Activated gamma-delta T cell treated with anti-CD3 and anti-CD28 coated beads, Interleukin-2, amount 50 U/mL, for 16 hours (primary cell): ENCODE measurements at regions not wholly inside any gene's neighbourhood (a gene's known extent, or its start where the extent isn't known, plus 50 kb on each side); places are given as distances from the start of the nearest gene placed in this dataset.
"Not testable (repeated sequence)": the region's sequence is repeated elsewhere in the genome, so short reads cannot be mapped to it uniquely, and the experiment has no call there.

Source experiments
- DNase-seq: peaks from one replicate; pipeline ENCODE4 v3.0.0-alpha.2; 2020; ENCODE audit warnings: low read depth

DNA sequence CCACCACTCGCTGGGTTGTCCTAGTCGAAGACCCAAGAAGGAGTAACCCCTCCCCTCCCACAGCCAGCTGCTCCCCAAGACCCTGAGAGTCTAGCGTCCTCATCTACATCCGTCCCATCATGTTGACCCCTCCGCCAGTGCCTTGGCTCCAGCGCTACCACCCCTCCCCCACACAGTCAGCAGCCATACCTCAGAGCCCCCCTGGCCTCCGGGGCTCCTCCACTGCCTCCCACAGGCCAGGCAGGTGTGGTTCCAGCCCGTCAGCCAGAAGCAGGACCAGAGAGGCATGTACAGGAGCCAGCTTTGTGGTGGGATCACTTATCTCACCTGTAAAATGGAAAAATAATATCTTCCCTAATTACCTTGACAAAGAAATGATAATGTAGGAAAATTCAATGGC is 51.5 kb upstream of the PHF21B start:
- no peak for DNase-seq

DNA sequence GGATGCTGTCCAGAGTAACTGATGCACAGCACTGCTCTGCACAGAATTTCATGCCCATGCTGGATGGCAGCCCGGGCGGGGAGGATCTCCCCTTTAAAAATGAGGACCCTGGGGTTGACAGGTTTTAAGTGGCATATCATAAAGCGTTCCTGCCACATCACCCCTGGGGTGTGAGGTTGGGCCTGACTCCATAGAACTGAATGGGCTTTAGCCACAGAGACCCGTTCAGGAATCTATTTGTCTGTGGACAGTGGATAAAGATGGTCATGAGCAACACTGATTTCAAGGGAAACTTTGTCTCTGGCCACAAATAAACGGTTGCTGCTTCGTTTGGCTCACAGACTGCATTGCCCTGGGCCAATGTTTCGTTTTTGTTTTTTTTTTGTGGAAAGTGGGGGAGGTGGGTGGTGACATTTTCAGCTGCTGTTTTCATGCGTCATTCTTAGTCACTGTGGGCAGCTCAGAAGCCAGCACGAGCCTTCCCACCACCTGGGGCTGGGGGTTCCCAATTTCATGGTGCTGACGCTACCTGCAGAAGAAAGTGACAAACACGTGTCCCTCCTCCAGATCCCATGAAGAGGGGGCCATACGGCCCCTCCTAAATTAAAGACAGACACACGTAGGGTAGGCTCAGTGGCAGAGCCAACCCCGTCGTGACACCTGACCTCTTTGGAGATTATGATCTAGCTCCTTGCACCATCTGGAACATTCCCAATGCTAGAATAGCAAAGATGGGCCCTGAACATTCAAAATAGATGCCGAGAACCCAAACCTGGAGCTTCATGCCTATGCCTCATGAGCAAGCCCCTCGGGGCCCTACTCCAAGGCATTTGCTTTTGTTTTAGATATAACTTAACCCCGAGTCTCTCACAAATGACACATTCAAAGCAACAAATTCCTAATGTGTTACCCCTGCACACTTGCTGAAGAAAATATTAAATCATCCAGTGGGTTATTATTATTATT is 54.8 kb upstream of the PHF21B start:
- peak; percentile 21 for DNase-seq

DNA sequence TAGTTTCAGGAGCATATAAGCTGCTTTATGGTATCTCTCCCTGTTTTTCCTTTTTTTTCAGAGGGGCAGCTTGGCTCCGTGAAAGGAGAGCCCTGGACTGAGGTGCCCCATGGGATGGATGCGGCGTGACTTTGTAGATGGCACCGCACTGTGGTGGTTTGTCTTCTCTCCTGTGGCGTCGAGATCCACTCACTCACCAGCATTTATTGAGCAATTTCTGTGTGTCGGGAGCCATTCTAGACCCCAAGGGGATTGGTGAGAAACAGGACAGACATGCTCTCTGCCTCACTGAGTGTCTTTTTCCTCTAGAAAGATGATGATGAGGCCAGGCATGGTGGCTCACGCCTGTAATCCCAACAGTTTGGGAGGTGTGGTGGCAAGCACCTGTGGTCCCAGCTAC is 55.9 kb upstream of the PHF21B start:
- DNase-seq, result no peak

DNA sequence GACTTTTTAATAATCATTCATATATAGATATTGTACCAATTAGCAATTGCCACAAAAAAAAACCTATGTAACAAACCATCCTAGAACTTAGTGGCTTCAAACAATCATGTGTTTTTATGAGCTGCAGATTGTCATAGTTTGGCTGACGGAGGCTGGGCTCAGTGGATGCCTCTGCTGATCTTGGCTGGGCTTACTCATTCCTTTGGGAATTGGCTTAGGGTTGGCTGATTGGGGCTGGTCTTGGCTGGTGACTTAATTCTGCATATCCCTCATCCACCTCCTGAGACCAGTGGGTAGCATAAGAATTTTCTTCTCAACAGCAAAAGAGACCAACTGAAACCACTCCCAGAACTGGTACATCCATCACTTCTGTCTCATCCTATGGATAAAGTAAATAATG is 57.9 kb upstream of the PHF21B start:
- DNase-seq, result no peak

DNA sequence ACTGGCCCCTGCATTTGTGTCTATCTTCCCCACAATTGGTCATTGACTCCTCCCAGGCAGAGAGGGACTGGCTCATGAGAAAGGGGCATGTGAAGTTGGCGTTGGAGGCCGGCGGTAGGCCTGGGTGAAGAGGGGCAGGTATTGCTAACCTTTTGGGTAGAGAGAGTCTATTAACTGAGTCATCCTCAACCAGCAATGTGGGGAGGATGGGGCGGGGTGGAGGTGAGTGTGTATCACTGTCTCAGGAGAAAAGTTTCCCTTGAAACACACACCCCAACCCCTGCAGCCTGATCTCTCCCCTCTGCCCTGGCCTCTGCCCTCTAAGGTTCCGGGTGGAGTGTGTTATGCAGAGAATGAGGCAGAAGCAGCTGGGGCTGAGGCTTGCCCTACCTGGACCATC is 60.1 kb upstream of the PHF21B start:
- DNase-seq, result no peak

DNA sequence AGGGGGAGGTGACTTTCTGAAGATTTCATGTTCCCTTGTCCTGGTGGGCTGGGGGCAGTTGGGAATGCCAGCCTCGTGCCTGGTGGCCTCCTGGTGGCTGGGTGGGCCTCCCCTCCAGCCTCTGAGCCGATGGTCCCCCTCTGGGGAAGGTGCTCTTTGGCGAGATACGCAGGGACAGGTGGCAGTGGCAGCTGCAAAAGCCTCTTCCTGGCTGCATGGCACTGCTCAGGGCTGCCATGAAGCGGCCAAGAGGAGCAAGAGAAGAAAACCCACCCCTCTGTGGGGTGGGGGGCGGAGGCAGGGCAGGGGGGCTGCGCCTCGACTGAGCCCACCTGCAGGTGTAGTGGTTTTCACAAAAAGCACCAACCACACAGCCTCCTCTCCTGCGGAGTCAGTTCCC is 61.8 kb upstream of the PHF21B start:
- no peak for DNase-seq

DNA sequence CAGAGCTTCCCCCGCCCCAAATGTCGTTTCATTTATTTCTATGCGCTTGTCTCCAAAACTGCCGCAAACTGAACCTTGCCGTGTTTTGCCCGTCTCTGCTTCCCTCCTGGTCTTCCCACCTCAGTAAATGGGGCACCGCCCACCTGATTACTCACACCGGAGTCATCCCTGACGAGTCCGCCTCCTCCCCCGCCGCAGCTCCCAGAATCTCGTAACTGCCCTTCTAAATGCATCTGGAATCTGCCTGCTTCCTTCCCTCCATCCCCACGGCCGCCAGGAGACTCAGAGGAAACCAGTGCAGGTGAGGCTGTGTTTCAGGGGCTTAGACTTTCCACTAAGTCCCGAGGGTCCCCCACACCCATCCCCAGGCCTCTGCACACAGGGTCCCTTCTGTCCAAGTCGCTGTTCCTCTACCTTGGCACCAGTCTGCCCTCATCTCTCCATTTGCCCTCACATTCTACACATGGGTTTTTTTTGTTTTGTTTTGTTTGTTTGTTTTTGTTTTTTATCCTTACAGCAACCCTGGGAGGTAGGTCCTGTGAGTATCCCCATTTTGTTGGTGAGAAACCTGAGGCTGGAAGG is 62.6 kb upstream of the PHF21B start:
- DNase-seq, result no peak

DNA sequence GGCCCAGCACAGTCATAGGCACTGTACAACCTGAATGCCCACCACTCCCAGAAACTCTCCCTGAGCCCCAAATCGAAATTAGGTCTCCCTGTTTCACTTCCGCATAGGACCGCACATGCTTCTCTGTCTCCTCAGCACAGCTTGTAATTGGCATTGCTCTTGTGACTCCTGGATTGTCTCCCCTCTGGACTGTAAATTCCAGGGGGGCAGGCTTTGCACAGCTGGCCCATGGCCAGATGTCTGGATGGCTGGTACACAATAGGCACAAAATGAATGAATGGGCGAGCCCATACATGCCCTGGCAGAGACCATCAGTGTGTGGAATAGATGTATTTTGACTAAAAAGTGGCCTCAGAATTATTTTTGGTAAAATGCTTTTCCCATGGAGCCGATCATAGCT is 63.3 kb upstream of the PHF21B start:
- no peak for DNase-seq

DNA sequence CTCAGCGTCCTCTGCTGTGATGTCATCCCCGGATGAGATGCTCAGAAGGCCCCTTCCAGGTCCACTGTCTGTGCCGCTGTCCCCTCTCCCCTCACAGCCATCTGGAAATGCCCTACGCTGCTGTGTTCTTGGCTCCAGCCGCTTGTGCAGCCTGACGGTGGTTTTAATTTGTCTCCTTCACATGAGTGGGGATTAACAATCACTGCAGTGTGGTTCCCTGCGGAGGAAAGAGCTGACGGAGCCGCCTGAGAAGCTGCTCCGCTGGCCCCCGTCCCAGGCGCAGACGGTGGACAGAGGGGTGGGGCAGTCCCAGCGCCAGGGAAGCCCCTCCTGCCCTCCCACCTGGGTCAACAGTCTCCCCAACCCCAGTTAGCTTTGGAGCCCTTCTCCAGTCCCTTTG is 67.5 kb upstream of the PHF21B start:
- no peak for DNase-seq

DNA sequence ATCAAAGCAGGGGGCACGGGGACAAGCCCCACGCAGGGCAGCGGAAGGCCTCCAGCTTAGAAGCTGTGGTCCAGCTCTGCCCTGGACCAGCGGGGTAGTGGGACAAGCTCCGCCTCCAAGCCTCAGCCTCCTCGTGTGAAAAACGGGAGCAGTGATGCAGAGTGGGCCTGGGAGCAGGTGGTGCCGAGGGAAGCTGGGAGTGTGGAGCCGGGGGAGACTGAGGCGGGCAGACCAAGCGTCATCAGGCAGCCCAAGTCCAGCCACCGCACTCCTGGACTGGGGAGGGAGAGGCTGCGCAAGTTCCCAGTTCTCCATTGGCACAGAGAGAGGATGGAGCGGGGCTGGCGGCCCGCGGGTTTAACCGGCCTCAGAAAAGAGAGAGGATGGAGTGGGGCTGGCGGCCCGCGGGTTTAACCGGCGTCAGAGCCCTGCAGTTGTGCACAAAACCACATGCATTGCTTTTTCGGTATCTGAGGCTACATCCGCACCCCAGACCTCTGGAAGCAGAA is 68.1 kb upstream of the PHF21B start:
- no peak for DNase-seq

DNA sequence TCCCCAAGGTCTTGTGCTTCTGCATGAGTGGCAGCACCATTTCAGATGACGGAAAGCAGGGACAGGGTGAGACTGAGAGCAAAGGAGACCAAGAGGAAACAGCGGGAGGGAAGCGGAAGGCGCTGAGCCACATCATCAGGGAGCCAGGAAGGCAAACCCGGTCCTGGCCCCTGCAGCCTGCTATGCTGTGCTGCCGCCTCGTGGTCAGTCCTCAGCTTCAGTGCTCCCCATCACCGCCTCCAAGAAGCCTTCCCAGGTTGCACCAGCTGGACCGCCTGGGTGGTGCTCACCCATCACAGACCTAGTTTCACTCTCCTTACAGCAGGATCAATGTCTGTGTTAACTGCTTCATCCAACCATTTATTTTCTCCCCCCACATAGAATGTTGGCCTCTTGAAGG is 73.0 kb upstream of the PHF21B start:
- DNase-seq, result no peak

DNA sequence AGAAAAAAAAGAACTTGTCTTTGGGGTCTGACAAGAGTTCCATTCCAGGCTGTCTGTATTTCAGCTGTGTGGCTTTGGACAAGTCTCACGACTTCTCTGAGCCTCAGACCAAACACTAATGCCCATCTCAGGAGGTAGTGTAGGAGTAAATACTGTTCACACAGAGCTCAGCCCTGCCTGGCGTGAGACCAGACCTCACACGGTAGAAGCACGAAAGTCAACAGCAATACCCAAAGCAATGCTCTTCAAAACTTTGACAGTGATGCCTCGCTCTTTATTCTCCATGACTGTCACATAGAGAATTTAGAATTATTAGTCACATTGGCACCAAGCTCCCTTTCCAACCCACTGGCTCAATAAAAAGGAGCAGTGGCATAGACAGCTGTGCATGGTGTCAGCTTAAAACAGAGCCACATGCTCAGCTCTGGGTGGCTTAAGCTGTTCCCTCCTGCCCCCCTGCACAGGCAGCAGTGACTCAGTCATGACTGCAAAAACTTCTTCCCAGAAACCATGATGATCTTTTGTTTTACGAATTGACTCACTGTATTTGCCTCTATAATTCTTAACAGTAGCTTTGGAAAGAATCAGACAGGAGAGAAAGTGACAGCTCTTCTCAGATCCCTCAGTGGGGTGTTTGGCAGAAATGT is 74.0 kb upstream of the PHF21B start:
- DNase-seq, result no peak

DNA sequence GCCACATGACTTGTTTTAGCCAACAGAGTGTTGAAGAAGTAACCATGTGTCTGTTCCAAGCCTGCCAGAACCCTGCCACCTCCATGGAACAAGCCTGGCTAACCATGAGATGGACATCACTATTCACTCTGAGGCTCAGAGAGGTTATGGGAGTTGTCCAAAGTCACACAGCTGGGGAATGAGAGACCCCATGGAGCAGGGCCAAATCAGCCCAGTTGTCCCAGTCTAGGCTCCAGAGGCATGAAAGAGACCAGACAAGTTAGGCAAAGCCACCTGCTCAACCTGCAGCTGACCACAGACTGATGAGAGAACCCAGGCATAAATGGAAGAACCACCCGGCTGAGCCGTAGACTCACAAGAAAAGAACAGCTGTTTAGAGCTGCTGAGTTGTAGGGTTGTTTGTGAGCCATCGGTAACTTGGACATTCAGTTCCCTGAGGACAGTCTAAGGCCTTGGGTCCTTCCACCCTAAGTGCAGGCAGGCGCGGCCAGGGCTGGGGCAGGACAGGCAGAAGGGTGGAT is 74.7 kb upstream of the PHF21B start:
- DNase-seq, result no peak

DNA sequence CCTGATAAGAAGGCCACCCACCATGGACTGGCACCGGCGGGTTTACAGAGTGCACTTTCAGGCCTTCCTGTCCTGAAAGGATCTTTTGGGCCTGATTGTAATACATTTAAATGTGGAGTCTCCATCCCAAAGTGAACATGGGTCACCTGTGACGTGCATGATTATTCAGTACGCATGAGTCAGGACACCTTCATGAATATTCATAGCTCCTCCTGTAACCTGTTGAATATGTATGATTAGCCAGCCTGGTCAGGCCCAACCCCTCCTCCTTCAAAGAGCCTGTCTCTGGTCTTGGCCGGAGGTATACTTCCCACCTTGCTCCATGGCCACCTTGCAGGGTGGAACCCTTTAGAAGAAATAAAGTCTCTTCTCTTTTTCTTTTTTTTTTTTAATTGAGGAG is 75.9 kb upstream of the NUP50 start:
- DNase-seq, result no peak

DNA sequence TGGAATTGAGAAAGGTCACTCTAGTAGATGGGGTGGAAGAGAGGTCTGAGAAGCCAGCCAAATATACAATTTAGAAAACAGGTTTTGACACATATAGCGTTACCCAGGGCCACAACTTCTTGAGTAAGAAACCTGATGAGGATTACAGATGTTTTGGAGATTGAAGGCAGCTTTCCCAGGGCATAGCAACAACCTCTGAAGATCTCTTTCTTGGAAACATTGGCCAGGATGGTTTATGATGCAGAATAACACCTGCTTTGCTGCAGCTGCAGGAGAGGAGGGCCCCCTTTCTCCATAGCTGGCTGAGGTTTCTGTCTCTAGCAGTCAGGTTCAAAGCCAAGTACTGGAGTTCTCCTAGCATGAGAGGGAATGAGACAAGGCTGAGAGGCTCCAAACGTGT is 75.1 kb upstream of the NUP50 start:
- no peak for DNase-seq

DNA sequence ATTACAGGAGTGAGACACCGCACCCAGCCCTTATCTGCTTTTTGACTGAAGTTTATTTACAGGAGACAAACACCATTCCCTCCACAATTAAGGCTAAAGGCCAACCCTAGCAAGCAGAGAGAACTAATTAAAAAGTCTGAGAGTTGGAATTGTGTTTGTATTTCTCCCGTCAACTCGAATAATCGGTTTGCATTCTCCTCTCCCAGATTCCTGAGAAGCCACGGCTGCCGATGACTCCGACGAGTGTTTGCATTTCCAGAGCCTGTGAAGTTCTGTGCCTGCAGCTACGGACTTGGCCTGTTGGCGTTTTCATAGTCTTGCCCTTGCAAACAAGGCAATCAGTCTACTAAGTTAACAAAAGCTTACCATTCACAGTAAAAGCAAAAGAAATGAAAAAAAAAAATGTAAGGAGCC is 73.2 kb upstream of the NUP50 start:
- DNase-seq, result no peak

DNA sequence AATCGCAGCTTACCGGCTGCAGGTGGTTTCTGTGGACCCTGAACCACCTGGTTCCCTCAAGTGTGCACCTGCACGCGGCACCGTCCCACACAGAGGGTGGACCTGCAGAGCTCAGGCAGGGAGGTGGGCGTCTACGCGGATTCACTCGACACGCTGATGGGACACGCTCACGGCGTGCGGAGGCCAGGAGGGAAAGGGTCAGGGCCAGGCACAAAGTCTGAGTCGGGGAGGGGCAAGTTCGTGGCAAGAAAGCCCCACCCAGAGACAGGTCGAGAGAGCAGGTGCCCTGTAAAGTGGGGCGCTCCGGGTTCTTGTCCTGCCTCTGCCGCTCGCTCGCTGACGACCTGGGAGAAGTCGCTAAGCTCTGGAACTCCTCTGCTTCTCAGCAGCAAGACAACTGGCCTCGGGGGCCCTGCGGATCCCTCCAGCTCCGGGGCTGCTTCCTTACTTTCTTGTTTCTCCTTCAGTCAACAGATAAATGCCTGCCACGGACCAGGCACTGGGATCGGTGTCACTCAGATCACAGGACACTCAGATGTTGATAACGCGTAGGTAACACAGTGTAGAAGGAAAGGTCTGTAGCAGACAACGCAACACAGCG is 72.4 kb upstream of the NUP50 start:
- no peak for DNase-seq

DNA sequence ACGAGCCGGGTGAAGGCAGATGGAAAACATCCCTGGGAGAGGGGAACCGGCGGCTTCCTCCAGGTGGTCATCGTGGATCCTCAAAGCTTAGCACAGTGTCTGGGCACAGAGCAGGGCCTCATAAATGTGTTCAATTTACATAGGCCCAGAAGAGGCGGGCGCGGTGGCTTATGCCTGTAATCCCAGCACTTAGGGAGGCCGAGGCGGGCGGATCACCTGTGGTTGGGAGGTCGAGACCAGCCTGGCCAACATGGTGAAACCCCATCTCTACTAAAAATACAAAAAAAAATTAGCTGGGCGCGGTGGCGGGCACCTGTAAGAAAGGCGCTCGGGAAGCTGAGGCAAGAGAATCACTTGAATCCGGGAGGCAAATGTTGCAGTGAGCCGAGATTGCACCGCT is 71.8 kb upstream of the NUP50 start:
- not testable (repeated sequence) for DNase-seq

DNA sequence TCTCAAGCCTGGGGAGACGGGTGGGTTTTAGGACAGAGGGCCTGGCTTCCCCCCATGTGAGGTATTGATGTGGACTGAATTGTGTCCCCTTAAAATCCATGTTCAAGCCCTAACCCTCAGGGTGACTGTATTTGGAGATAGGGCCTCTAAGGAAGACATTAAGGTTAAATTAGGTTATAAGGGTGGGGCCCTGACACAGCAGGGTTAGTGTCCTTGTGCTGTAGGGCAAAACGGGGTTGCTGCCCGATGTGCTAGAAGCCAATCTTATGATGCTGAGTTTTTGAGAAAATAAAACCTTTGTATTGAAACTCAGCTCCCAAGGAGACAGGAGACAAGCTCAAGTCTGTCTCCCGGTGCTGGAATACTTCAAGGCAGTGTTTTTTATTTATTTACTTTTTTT is 71.1 kb upstream of the NUP50 start:
- no peak for DNase-seq

DNA sequence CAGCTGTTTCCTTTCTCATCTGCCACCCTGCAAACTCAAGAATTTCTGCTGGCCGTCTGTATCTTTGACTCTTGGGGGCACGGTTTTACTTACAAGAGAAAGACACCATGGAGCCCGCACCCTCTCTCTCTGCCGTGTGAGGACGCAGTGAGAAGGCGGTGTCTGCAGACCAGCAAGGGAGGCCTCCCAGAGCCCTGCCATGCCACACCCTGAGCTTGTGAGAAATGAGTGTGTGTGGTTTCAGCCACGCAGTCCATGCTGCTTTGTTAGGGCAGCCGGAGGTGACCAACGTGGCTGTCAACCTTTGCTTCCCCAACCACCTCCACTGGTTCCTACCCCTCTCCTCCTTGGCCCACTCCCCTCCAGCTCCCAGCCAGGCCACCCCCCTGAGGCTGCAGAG is 70.1 kb upstream of the NUP50 start:
- DNase-seq, result no peak

DNA sequence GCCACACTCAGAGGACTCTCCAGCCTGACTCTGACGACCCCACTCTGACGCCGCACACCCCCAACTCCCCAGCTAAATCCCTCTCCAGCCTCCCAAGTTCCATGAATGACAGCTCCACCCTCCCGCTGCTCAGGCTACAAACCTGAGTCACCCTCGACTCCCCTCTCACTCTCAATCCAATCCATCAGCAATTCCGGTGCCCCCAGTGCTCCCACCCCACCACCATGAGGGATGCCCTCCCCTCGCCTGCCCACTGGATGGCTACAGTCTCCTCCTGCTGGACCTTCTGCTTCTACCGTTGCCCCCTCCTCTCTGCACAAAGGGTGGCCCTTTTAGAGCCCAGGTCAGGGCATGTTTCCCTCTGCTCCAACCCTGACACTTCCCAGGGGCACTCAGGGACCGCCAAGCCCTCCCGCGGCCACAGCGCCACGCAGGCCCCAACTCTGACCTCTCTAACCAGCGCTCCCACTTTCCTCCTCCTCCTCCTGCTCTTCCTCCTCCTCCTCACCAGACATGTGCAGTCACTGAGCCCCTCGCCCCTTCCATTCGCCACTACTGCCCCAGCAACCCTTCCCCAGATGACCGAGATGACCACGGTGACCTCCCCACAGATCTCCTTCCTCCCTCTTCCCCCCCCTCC is 69.5 kb upstream of the NUP50 start:
- no peak for DNase-seq

DNA sequence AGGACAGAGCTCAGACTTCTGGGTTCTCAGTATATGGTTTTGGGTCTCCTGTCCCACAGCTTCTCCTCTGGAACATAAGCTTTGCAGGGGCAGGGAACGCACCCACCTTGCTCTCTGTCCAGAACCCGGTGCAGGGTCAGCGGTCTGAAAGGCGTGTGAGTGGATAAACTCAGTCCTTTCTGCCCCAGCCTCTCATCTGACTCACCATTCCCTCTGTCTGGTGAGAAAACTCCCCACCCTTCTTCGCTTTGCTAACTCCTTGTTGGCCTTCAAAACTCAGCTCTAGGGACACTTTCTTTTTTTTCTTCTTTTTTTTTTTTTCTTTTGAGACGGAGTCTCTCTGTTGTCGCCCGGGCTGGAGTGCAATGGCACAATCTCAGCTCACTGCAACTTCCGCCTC is 68.9 kb upstream of the NUP50 start:
- DNase-seq, result no peak
